GM19463 (cell line): ENCODE measurements at regions not wholly inside any gene's neighbourhood (a gene's known extent, or its start where the extent isn't known, plus 50 kb on each side); places are given as distances from the start of the nearest gene placed in this dataset.

ENCODE experiments used
- ATAC-seq: cut with Tn5 transposase; IDR thresholded peaks from one replicate; pipeline ENCODE4 v1.9.1; 2021; ENCODE audit warnings: mild to moderate bottlenecking, moderate library complexity; ENCODE audit not compliant: unreplicated experiment

DNA sequence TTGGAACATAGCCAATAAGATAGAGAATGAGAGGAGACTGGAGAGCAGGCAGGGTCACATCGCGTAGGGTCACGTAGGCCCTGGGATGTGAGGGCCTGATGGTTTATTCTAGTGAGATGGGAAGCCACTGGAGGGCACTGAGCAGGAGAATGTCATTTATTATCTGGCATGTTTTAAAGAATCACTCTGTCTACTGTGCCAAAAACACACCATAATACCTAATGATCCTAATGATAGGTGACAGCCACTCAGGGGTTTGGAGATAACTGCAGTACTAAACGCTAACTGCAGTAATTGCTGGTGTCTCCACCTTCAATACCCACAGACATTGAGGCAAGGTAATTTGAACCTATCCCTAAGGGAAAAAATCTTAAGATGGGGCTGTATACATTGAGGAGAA, 185.4 kb downstream of the TTLL7 start:
- ATAC-seq, result no peak

DNA sequence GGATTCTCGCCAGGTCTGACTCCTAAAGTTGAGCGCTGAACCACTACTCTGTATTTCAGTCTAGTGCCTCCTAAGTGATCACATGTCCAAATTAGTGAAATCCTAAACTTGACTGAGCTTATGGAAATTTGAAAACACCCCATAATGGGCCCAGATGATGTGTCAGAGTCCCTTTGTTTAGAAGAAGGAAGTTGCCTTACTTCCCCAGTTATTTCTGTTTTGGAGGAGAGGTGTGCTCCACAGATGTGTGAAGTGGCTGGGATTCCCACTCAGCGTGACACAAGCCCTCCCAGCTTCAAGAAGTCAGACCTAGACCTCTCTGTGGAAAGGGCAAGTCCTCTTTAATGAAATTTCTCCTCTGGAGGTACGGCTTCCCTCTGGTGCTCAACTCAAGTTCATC, 188.8 kb downstream of the TTLL7 start:
- no peak for ATAC-seq

DNA sequence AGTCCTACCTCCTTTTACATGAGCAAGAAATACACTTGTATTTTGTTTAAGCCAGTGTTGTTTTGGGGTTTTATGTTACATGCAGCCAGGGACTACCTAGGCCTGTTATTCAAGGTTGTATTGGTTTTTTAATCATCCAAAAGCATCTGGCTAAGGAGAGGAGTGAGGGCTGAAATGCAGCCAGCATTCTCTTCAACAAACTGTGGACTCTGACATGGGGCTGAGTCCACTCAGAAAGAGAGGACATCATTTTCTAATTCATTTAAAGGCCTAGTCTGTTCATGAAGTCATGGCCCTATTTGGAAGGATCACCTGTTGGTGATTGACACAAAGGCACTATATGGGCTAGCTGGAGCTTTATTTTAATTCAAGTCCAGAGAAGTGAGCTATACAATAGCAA, 190.4 kb downstream of the TTLL7 start:
- no peak for ATAC-seq

DNA sequence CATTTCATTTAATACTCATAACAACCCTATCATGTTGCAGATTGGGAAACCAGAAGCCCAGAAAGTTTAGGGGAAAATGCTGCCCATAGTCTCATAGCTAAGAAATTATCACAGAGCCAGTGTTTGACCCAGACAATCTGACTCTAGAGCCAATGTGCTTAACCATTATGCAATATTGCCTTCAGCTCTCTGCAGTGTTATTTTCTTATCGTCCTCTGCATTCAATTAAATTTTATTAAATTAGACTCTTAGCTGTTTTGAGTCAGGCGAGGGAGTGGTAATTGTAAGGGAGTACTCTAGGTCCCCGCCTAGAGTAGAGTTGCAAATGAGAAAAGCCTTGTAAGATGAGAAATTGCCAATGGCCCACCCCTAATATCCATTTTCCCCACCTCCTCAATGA, 191.1 kb downstream of the TTLL7 start:
- ATAC-seq, result no peak

DNA sequence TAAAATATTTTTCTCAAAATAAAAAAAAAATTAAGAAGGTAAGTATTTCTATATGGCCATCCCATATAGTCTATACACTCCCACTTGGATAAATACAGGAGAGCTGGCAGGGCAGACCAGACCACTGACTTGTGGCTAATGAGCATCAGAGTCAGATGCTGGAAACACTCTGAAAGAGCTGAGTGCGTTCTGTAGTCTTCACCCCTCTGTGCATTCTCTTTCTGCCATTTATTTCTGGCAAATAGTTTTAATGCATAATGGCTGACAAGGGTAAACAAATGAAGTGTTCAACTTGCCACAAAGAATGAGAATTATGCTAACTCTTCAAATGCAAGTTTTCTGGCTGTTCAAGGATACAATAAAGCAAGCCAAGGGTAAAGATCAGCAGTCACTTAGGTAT, 191.7 kb downstream of the TTLL7 start:
- ATAC-seq, result no peak

DNA sequence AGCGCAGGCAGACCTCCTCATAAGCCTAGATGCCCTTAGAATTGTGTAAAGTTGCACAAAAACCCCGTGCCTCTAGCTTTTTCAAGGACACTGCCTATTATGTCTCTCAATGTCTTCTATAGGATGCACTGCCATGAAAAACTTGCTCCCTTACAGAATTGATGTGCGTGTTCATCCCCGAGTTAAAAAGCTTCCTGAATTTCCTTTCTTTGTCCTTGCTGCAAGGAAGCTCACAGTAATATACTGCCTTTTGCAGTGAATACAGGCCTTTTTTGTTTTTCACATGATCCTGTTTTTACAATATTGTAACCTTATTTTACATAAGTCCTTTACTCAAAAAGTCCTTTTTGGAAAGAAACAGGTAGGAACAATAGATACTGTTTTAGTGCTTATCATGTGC, 193.0 kb downstream of the TTLL7 start:
- ATAC-seq, result no peak

DNA sequence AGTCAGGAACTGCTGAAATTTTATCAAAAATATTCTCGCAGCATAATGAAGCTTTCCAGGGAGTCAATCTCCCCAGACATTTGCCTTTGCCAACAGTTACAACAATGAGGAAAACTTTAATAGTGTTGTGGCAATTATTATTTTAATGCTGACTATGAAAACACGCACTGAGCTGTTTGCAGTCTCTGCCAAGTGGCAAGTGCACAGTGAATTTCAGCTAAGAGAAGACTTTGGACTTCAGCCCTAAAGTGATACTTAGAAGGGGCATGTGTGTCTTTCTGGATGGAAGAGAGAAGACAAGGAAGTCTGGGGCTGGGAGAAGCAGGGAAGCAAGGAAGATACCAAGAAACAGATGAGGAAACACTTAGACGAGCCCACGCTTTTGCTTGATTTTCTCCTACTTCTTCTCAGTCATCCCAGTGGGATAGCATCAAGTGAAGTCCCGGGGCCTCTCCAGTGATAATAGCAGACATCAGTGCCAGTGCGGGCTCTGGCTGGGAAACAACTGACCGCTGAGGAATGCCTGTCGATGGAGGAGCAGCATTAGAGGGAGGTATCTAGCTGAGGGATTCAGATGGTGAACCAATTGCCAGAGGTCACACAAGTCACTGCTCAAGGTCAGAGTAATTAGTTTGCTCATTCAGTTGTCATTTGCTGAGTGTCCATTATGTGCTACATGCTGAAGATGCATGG, 196.3 kb downstream of the TTLL7 start:
- ATAC-seq, result no peak

DNA sequence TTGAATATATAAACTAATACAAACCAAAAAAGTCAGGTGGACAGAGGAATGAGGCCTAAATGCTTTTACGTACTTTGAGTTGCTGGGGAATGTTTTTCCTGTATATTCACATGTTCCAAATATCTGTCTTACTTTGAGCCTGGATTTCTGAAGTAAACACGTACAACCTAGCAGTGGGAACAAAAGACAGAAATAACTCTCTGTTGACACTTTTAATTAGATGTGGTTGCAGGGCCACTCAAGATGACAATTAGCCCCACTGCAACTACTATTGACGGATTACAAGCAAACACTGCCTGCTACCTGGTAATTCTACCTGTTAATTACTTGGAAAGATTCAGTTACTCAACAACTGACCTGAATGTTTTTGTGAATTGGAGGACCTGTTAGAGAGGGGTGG, 196.9 kb downstream of the TTLL7 start:
- ATAC-seq, result no peak

DNA sequence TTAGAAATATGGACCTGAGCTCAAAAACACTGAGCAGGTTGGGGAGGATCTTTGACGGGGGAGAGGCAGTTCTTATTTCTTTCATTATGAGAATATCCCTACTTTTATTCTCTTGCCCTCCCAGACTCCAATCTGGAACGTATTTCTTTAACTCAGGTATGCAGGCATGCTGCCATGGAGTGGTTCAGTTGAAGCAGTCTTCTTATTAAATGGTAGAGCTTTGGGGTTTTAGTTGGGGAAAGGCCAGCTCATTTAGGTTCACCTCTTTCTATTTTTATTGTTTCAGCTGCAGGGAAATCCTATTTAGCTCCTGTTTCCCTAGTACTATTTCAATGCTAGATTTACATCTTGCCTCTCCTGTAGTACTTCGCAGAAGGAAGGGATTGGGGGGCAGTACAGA, 198.9 kb downstream of the TTLL7 start:
- ATAC-seq, result no peak

DNA sequence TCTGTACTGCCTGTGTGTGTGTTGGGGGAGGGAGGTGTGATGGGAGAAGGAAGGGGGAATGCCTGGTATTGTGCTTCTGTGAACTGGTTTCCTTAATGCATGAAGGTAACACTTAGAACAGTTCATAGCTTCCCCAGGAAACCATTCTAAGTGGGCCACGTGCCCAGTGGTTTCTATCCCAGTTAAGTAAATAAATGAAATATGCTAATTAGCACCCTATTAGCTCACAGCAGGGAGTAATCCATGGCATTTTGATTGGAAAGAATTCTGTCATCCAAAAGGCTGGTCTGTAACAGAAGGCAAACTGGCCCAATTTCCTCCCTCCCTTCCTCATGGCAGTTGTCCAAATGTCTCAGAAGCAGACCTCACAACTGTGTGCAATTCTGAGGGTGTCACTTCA, 199.3 kb downstream of the TTLL7 start:
- ATAC-seq, result no peak

DNA sequence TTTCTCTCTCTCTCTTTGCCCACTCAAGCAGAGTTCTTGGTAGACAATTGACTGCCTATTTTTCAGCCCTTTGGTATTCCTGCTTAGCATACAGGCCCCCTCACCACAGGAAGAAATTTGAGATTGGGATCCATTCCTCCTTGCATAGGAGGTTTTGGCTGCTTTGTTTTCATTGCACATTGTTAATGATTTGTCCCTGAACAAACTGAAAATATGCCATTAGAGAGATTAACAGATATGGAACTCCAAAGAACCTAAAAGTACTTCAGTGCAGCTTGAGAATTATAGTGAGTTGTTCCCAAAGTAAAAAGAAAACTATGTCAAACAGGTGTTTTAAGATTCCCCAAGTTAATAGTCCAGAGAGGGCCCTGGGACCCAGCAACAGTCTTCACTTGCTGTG, 200.0 kb downstream of the TTLL7 start:
- no peak for ATAC-seq

DNA sequence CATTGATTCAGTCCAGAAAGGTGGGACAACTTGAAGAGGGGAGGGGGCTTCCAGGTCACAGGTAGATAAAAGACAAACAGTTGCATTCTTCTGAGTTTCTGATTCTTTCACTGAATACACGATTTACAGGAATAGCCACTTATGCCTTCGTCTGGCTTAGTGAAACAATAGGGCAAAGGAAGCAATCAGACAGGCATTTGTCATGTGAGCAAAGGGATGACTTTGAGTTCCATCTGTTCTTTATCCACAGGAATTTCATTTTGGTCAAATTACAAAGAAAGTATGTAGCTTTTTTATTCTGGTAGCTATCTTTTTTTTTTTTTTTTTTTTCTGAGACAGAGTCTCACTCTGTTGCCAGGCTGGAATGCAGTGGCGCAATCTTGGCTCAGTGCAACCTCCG, 202.5 kb downstream of the TTLL7 start:
- no peak for ATAC-seq

DNA sequence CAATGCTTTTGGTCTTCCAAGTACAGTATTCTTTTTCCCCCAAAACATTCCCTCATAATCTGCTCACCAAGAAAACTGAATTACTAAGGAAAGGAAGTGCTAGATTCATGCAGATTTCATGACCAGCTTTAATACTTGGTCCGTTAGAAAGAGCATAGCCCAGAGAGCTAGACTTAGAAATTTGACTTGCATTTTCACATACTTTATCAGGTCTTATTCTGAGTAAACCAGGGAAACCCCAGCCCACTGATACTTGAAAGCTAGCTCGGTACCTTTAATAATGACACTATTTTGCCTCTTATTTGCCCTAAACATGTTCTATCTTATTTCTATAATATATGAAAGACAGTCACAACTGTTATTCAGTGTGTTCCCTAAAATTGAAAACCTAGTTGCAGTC, 204.5 kb downstream of the TTLL7 start:
- ATAC-seq, result peak; percentile 87

DNA sequence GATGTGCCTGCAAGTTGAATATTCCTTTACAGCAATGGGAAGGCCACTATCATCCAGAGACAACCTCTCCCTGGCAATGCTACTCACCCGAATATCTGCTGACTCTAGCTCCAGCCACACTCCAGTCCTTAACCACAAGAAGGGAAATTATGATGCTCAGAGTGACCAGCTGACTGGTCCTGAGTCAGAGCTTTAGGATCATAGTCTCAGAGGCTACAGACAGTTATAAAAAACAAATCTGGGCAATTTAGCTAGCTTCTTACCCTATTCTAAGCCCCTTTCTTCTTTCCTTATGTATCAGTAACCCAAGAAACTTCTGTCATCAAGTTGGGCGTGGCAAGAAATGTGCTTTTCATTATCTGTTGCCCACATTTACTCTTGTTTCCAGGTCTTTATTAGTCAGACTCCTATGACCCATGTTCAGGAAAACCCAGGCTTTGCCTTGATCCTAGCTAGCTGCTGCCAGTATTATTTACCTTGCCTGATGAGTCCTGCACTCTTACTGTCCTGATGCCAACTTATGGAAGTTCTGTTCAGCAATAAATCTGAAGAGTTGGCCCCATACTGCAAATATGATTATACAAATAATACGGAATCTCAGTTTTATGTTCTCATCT, 207.0 kb downstream of the TTLL7 start:
- no peak for ATAC-seq

DNA sequence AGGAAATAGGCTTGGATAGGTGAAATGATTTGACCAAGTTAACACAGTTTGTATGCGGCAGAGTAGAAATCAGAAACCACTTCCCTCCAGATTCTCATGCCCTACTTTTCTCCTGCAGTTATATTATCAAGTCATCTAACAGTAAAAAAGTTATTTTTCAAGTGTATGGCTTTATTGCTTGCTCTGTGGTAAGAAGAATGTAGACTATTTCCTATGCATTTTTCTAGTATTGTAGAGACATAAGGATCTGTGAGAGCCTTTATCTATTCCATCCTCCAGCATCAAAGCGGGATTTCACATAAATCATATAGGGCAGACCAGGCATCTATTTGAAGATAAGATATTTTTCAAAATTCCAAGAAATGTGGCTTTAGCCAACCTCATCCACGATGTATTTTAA, 208.5 kb downstream of the TTLL7 start:
- no peak for ATAC-seq

DNA sequence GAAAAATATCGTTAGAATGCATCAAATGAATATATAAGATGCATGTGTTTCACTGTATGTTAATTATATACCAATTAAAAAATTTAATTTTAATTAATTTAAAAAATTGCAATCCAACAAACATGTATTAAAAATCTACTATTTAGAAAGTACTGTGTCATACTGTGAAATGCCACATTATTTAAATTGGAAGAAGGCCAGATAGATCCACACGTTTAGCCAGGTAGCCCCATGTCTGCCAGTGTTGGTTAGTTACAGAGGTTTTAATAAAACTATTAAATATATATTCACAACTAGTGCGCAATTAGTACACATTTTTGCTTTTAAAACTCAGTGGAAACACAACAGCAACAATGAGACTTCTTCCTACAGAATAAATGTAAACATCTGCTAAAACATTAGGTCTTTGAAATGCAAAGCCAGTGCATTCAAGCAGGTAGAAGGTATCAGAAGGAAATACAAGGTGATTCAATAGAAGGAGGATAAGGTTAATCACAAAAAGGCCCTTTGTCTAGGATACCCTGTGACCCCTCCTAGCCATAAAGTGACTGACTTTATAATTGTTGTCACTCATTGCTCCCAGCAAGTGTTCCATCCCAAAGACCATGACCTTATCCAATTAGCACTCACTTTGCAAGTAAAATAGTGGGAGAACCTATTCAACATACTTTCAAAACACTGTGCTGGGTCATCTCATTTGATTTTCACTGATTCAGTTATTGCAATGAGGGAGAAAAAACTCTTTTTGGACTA, 211.5 kb downstream of the TTLL7 start:
- no peak for ATAC-seq

DNA sequence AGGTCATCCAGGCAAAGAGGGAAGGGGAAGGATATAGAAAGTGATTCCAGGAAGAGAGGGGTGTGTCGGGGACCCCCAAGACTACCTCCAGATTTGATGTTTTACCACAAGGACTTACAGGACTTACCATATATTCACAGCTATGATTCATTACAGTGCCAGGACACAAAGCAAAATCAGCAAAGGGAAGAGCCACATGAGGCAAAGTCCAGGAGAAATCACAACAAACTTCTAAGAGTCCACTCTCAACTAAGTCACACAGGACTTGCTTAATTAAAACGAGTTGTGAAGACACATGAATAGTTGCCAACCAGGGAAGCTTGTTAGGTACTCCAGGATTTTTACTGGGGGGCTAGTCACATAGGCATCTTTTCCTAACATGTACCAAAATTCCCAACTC, 217.3 kb downstream of the TTLL7 start:
- no peak for ATAC-seq

DNA sequence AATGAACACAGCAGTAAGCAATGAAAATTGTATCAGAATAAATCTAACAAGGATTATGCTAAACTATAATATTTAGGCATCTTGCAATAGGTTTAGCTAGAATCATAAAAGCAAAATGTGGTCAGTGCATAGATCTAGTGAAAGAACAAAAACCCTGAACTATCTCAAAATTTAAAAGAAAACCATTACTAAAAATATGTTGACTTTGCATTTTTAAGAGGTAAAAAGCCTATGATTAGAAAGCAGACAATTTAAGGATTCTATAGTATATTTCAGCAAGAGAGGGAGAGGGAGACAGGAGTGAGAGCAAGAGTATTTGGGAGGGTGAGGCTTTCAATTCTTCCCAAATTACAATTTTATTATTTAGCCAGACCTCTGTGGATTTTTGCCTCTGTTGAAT, 219.4 kb downstream of the TTLL7 start:
- no peak for ATAC-seq

DNA sequence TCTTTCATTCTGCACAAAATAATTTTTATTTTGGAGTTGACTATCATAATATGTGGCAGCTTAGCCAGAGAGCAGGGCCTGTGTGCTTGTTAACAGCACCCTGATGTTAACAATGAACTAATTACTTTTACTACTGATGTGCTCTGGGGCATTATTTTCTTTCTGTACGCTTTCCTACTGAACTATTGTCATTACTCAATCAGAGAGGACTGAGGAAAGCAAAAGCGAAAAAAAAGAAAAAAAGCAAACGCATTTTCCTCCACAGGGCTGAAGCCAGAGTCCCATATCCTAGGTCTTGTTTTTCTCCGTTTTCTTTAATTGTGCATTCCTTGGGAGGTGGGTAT, 221.2 kb downstream of the TTLL7 start:
- ATAC-seq, result no peak

DNA sequence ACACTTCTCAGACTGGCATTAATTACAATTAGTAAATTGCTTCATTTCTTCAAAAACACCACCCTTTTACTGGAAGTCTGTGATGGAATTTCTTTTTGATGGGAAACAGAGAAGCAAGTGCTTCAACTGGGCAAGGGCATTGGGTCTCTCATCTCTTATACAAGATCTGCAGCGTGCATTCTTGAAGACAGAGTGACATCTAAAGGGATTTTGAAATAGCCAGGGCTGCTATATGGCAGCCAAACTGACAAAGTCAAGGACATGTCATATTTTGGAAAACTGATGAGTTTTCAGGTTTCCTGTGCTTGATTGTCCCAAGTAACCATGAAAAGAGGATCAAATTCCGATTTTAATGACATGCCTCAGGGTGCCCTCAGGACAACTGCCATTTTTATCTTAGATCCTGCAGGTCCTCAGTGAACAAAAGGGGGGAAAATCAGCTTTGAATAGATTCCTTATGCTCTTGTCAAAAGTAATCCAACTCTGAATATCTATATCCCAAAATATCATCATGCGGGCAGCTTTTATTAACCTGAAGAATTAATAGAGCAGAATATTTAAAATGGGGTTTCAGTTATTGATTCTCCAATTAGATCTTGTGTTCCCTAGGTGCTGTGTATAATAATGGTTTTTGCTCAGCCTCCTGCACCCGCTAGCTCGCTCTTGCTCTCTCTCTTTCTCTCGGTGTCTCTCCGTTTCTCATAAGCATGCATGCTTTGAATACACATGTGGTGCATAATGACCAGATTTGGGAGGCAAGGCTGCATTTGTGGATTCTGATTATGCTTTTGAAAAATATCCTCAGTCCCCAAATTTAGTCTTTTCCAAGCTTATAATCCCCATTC, 221.8 kb downstream of the TTLL7 start:
- ATAC-seq, result no peak

DNA sequence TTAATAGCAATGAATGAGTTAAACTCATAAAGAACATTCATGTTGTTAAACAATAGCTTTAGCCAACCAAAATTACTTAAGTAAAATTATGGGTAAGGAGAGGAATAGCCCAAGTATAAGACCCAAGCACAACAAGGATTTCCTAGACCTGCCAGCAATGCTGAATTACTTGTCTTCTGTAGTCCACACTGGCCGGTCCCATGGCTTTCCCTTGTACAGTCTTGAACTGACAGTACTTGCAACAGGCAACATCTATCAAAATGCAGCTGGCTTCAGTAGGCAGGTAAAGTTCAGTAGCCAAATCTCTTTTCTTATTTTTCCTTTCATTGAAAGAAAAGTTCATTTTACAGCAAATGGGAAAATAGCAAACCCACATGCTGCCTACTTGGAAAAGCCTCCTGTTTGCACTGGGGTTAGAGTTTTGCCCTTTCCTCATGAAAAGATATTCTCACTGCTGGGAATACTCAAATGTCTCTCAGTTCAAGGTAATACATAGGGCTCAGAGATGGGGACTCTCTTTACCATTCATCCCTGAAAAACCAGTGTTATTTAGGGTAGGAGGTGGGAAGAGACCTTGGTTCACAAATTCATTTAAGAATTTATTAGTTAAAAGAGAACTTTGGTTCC, 222.8 kb downstream of the TTLL7 start:
- no peak for ATAC-seq
